HepG2 (cell line): ENCODE measurements at regions not wholly inside any gene's neighbourhood (a gene's known extent, or its start where the extent isn't known, plus 50 kb on each side); places are given as distances from the start of the nearest gene placed in this dataset.

Experiments used
- AKNA ChIP-seq: sonication (generic); formaldehyde crosslinking; IDR thresholded peaks from 2 replicates; pipeline ENCODE4 v1.4.0; 2020; ENCODE audit warnings: missing genetic modification reagents, borderline replicate concordance
- GMEB1 ChIP-seq: sonication (generic); formaldehyde crosslinking; IDR thresholded peaks from 2 replicates; pipeline ENCODE4 v1.5.1; 2020; ENCODE audit warnings: missing genetic modification reagents, mild to moderate bottlenecking, borderline replicate concordance
- HOXA5 ChIP-seq: sonication (generic); formaldehyde crosslinking; IDR thresholded peaks from 2 replicates; pipeline ENCODE4 v1.4.0; 2020; ENCODE audit warnings: missing genetic modification reagents
- PHF5A ChIP-seq: IDR thresholded peaks from one replicate; pipeline ENCODE4 v1.6.1; 2018; ENCODE audit warnings: low read depth, missing genetic modification reagents; ENCODE audit not compliant: unreplicated experiment
- POGK ChIP-seq: sonication (generic); formaldehyde crosslinking; conservative IDR thresholded peaks from 2 replicates; pipeline ENCODE4 v1.8.0; 2022; ENCODE audit warnings: mild to moderate bottlenecking, moderate library complexity, missing genetic modification reagents
- SCMH1 ChIP-seq: sonication (generic); formaldehyde crosslinking; IDR thresholded peaks from 2 replicates; pipeline ENCODE4 v1.9.0; 2021; ENCODE audit warnings: missing genetic modification reagents, mild to moderate bottlenecking, borderline replicate concordance
- SP5 ChIP-seq: IDR thresholded peaks from 2 replicates; pipeline ENCODE4 v1.6.1; 2016; ENCODE audit warnings: low read depth, borderline replicate concordance
- TBX2 ChIP-seq: sonication (generic); formaldehyde crosslinking; IDR thresholded peaks from 2 replicates; pipeline ENCODE4 v1.5.0; 2020; ENCODE audit warnings: missing genetic modification reagents, mild to moderate bottlenecking, borderline replicate concordance
- ZBTB34 ChIP-seq: sonication (generic); formaldehyde crosslinking; IDR thresholded peaks from 2 replicates; pipeline ENCODE4 v1.8.0; 2022; ENCODE audit warnings: mild to moderate bottlenecking, missing genetic modification reagents
- ZBTB44 ChIP-seq: sonication (generic); formaldehyde crosslinking; IDR thresholded peaks from 2 replicates; pipeline ENCODE4 v1.4.0; 2020; ENCODE audit warnings: missing genetic modification reagents
- ZMYM4 ChIP-seq: sonication (generic); formaldehyde crosslinking; IDR thresholded peaks from 2 replicates; pipeline ENCODE4 v1.8.1; 2023; ENCODE audit warnings: mild to moderate bottlenecking, missing genetic modification reagents
- ZNF260 ChIP-seq: sonication (generic); formaldehyde crosslinking; IDR thresholded peaks from 2 replicates; pipeline ENCODE4 v1.4.0; 2020; ENCODE audit warnings: missing genetic modification reagents, low read depth, mild to moderate bottlenecking, borderline replicate concordance
- ZNF451 ChIP-seq: sonication (generic); formaldehyde crosslinking; IDR thresholded peaks from 2 replicates; pipeline ENCODE4 v1.5.0; 2020; ENCODE audit warnings: mild to moderate bottlenecking, missing genetic modification reagents
- ZNF567 ChIP-seq: sonication (generic); formaldehyde crosslinking; IDR thresholded peaks from 2 replicates; pipeline ENCODE4 v1.8.1; 2023; ENCODE audit warnings: mild to moderate bottlenecking, missing genetic modification reagents, borderline replicate concordance

- no peak for TF ChIP-seq POGK (CRISPR knock-in tag)
- TF ChIP-seq GMEB1: no peak
- peak; percentile 40; the same call in 1 of the 2 replicates for TF ChIP-seq TBX2 (CRISPR knock-in tag)
- no peak for TF ChIP-seq ZNF260 (CRISPR knock-in tag)
- TF ChIP-seq HOXA5 (CRISPR knock-in tag): no peak
- TF ChIP-seq ZNF567: no peak
- no peak for TF ChIP-seq ZBTB44
- no peak for TF ChIP-seq SCMH1 (CRISPR knock-in tag)
- peak; percentile 93 for TF ChIP-seq SP5
- no peak for TF ChIP-seq PHF5A (CRISPR knock-in tag)
- TF ChIP-seq ZMYM4 (CRISPR knock-in tag): no peak
- TF ChIP-seq AKNA (CRISPR knock-in tag): no peak
- peak; percentile 90 for TF ChIP-seq ZBTB34 (CRISPR knock-in tag)
- no peak for TF ChIP-seq ZNF451 (CRISPR knock-in tag)
Measured at GRCh38 chr21:43311301-43311817, 115.6 kb downstream of the SIK1 start (continued).
